ENCODE measurements at regions not wholly inside any gene's neighbourhood (a gene's known extent, or its start where the extent isn't known, plus 50 kb on each side); places are given as distances from the start of the nearest gene placed in this dataset.

GRCh38 chr13:48775804-48776203 lies 122.1 kb downstream of the CYSLTR2 start:
- POLR2A ChIA-PET (ENCODE audit: low non-redundant PET), result no interaction called here
- CTCF ChIA-PET, result interaction anchor here (0.5 kb wide), 1 partner anchor 33 kb away, joined by 3 read pairs; no protein-coding TSS in a partner anchor

GRCh38 chr13:48776401-48776800 lies 122.7 kb downstream of the CYSLTR2 start:
- no peak overlapping the region for H3K27ac ChIP-seq
- CTCF ChIA-PET, result interaction anchor here (0.6 kb wide), 2 partner anchors 14 to 230 kb away, joined by 3 read pairs; no protein-coding TSS in a partner anchor
- POLR2A ChIA-PET (ENCODE audit: low non-redundant PET), result no interaction called here
- DNase-seq (ENCODE audit: low spot score), result no peak
- no peak for TF ChIP-seq CTCF (conservative IDR thresholded peaks at IDR 0.05; ENCODE audit: low read depth)

More at GRCh38 chr13:48775804-48776203, 122.1 kb downstream of the CYSLTR2 start:
- DNase-seq (ENCODE audit: low spot score), result no peak
- H3K27ac ChIP-seq, result no peak overlapping the region
- TF ChIP-seq CTCF (conservative IDR thresholded peaks at IDR 0.05; ENCODE audit: low read depth), result no peak

GRCh38 chr13:48778610-48779009 lies 124.9 kb downstream of the CYSLTR2 start:
- POLR2A ChIA-PET (ENCODE audit: low non-redundant PET), result no interaction called here

GRCh38 chr13:48780713-48781341 lies 127.1 kb downstream of the CYSLTR2 start:
- ChIA-PET POLR2A (ENCODE audit: low non-redundant PET) (no interaction called here), CTCF (no interaction called here)
- H3K27ac ChIP-seq, result no peak overlapping the region
- no peak for TF ChIP-seq CTCF (conservative IDR thresholded peaks at IDR 0.05; ENCODE audit: low read depth)
- no peak for DNase-seq (ENCODE audit: low spot score)

More at GRCh38 chr13:48778610-48779009, 124.9 kb downstream of the CYSLTR2 start:
- CTCF ChIA-PET, result no interaction called here
- H3K27ac ChIP-seq, result no peak overlapping the region
- no peak for DNase-seq (ENCODE audit: low spot score)
- TF ChIP-seq CTCF (conservative IDR thresholded peaks at IDR 0.05; ENCODE audit: low read depth), result no peak

- DNase-seq (ENCODE audit: low spot score), result no peak
- no peak for TF ChIP-seq CTCF (conservative IDR thresholded peaks at IDR 0.05; ENCODE audit: low read depth)
- POLR2A ChIA-PET (ENCODE audit: low non-redundant PET), result no interaction called here
- CTCF ChIA-PET, result interaction anchor here (0.7 to 1.2 kb wide), 2 partner anchors 13 to 41 kb away, joined by 3 read pairs; no protein-coding TSS in a partner anchor
- H3K27ac ChIP-seq, result peak overlapping the region; percentile 71
These were observed 128.7 kb downstream of the CYSLTR2 start for GRCh38 chr13:48782429-48782840.

- peak overlapping the region; percentile 71 for H3K27ac ChIP-seq
- peak; percentile 43 for DNase-seq (ENCODE audit: low spot score)
- 0 out of 2 replicates have a peak, but pooled peaks have one; percentile 5 for TF ChIP-seq CTCF (conservative IDR thresholded peaks at IDR 0.05; ENCODE audit: low read depth)
- CTCF ChIA-PET, result interaction anchor here (0.7 kb wide), 2 partner anchors 42 to 451 kb away, joined by 3 read pairs; no protein-coding TSS in a partner anchor
- POLR2A ChIA-PET (ENCODE audit: low non-redundant PET), result no interaction called here
These were observed 129.5 kb downstream of the CYSLTR2 start for GRCh38 chr13:48783181-48783630.
